Keratinocyte (primary cell): ENCODE measurements at regions not wholly inside any gene's neighbourhood (a gene's known extent, or its start where the extent isn't known, plus 50 kb on each side); places are given as distances from the start of the nearest gene placed in this dataset.

Experiments used
- EZH2 ChIP-seq: IDR thresholded peaks from one replicate; pipeline ENCODE4 v1.6.1; 2012; ENCODE audit warnings: inconsistent platforms, mild to moderate bottlenecking, low read length, moderate library complexity
- TF ChIP-seq, protein P1 (sequence below), 3 experiments: IDR thresholded peaks in 1 of 3; conservative IDR thresholded peaks in 1 of 3; optimal IDR thresholded peaks in 1 of 3; 2 replicates in 2 of 3; 3 replicates in 1 of 3; pipeline versions ENCODE3 to v1.5.1; 2011; ENCODE audit warnings: low read length in 3 of 3, mild to moderate bottlenecking in 3 of 3, moderate library complexity in 2 of 3, control low read depth in 1 of 3, inconsistent platforms in 1 of 3; ENCODE audit not compliant: insufficient read depth in 2 of 3; ENCODE audit errors: extremely low read depth in 1 of 3

DNA sequence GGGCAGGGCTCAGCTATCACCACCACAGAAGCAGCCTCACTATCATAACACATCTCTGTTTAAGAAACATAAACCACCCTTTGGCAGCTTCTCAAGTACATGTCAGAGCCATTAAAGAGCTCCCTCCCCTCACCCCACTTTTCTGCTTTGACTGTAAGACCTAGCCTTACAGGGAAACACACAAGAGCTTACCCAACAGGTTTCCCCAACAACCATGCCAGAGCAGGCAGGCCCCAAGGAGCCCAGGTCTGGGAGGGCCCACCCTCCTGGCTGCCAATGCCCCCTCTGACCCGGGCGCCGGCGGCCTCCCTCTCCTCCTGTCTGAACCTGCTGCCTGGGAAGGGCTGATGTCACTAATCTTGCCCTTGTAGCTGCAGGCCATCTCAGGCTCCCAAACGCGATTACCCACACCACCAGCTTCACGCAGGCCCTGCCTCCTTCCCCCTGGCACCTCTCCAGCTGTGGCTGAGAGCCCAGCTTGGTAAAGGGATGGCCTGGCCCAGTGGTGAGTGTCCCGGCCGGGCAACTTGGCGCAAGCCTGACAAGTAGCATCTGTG, 402.0 kb downstream of the MAFB start:
- TF ChIP-seq EZH2, result no peak
- TF ChIP-seq, protein P1, sequence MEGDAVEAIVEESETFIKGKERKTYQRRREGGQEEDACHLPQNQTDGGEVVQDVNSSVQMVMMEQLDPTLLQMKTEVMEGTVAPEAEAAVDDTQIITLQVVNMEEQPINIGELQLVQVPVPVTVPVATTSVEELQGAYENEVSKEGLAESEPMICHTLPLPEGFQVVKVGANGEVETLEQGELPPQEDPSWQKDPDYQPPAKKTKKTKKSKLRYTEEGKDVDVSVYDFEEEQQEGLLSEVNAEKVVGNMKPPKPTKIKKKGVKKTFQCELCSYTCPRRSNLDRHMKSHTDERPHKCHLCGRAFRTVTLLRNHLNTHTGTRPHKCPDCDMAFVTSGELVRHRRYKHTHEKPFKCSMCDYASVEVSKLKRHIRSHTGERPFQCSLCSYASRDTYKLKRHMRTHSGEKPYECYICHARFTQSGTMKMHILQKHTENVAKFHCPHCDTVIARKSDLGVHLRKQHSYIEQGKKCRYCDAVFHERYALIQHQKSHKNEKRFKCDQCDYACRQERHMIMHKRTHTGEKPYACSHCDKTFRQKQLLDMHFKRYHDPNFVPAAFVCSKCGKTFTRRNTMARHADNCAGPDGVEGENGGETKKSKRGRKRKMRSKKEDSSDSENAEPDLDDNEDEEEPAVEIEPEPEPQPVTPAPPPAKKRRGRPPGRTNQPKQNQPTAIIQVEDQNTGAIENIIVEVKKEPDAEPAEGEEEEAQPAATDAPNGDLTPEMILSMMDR (optimal IDR thresholded peaks at IDR 0.05 in 1 of 3, IDR thresholded peaks at IDR 0.05 in 1 of 3, conservative IDR thresholded peaks at IDR 0.05 in 1 of 3; ENCODE audit: extremely low read depth in 1 of 3, insufficient read depth in 2 of 3, low read length in 3 of 3), result no peak
